Endothelial cell of umbilical vein (primary cell): ENCODE measurements at regions not wholly inside any gene's neighbourhood (a gene's known extent, or its start where the extent isn't known, plus 50 kb on each side); places are given as distances from the start of the nearest gene placed in this dataset.

ENCODE experiments used
- BruUV-seq: library from RNA; stranded (reverse); fragments of 400-500 nt; replicated peaks from 2 replicates; lab custom pipeline; 2021; lab: Mats Ljungman, UMichigan
- CTCF ChIA-PET: fragments of 300-600, 350-600 bp; sonication (Branson Sonifier 250); formaldehyde crosslinking; loops from one replicate; lab custom pipeline; 2021; ENCODE audit warnings: antibody characterized with exemption, inconsistent platforms; lab: Charles Lee
- POLR2A ChIA-PET: fragments of 300-600, 350-600 bp; sonication (Branson Sonifier 250); formaldehyde crosslinking; loops from one replicate; lab custom pipeline; 2021; ENCODE audit warnings: antibody characterized with exemption, inconsistent platforms; lab: Charles Lee
- DNase-seq: peaks from one replicate; pipeline ENCODE4 v3.0.0-alpha.2; 2011; ENCODE audit warnings: low read depth, low spot score
- FAIRE-seq: peaks from 2 replicates; lab custom pipeline; 2011; peaks lifted over from hg19 to GRCh38; lab: Jason Lieb, UNC
- H2AFZ ChIP-seq: 2 replicates; pipeline ENCODE4 v1.6.0; 2012; ENCODE audit warnings: low read depth, low read length, control low read depth, inconsistent platforms
- H3K27ac ChIP-seq: 2 replicates; pipeline ENCODE4 v1.5.1; 2011; ENCODE audit warnings: low read depth, mild to moderate bottlenecking, control low read depth, low read length, moderate library complexity; ENCODE audit not compliant: insufficient read depth
- H3K27me3 ChIP-seq, 2 experiments: 2 replicates each; pipeline versions ENCODE4 v1.6.0 to v1.6.1; 2011; ENCODE audit warnings: low read length in 2 of 2, mixed read lengths in 1 of 2; ENCODE audit not compliant: control insufficient read depth in 2 of 2, insufficient read depth in 2 of 2
- H3K36me3 ChIP-seq, 2 experiments: 2 replicates in 1 of 2; 3 replicates in 1 of 2; pipeline ENCODE4 v1.5.1; 2011; ENCODE audit warnings: low read length in 2 of 2, mild to moderate bottlenecking in 1 of 2, moderate library complexity in 1 of 2; ENCODE audit not compliant: control insufficient read depth in 2 of 2, insufficient read depth in 2 of 2; ENCODE audit errors: extremely low read depth in 1 of 2
- H3K4me1 ChIP-seq: 3 replicates; pipeline ENCODE4 v1.5.1; 2011; ENCODE audit warnings: mild to moderate bottlenecking, low read length; ENCODE audit not compliant: control insufficient read depth, insufficient read depth; ENCODE audit errors: extremely low read depth
- H3K4me2 ChIP-seq: 2 replicates; pipeline ENCODE4 v1.6.1; 2011; ENCODE audit warnings: low read length, control low read depth, mixed read lengths; ENCODE audit not compliant: insufficient read depth
- H3K4me3 ChIP-seq, 3 experiments: fragments of 200-600 bp in 1 of 3; sonication (generic), shearing (Covaris generic) in 1 of 3; replicated peaks in 1 of 3; 2 replicates each; pipeline ENCODE4 v1.5.1; 2011 to 2016; ENCODE audit warnings: control low read depth in 3 of 3, low read length in 3 of 3, mild to moderate bottlenecking in 2 of 3, inconsistent platforms in 1 of 3, low read depth in 1 of 3, moderate library complexity in 1 of 3; ENCODE audit not compliant: insufficient read depth in 1 of 3
- H3K79me2 ChIP-seq: 2 replicates; pipeline ENCODE4 v1.6.0; 2012; ENCODE audit warnings: low read length, inconsistent platforms; ENCODE audit not compliant: control insufficient read depth, insufficient read depth
- H3K9ac ChIP-seq: replicated peaks from 2 replicates; pipeline ENCODE3; 2011; ENCODE audit warnings: low read length, control low read depth; ENCODE audit not compliant: insufficient read depth; ENCODE audit errors: extremely low read depth
- H3K9me1 ChIP-seq: replicated peaks from 3 replicates; pipeline ENCODE4 v1.6.0; 2011; ENCODE audit warnings: mild to moderate bottlenecking, low read length; ENCODE audit not compliant: control insufficient read depth, insufficient read depth; ENCODE audit errors: extremely low read depth
- H3K9me3 ChIP-seq: replicated peaks from 2 replicates; pipeline ENCODE4 v1.5.1; 2012; ENCODE audit warnings: low read length, inconsistent platforms; ENCODE audit not compliant: control insufficient read depth, insufficient read depth
- H4K20me1 ChIP-seq: replicated peaks from 2 replicates; pipeline ENCODE3; 2011; ENCODE audit warnings: mild to moderate bottlenecking, low read length; ENCODE audit not compliant: control insufficient read depth, insufficient read depth; ENCODE audit errors: extremely low read depth
- CTCF ChIP-seq, 2 donors: IDR thresholded peaks; 1 replicate in 1 of 2; 2 replicates in 1 of 2; pipeline ENCODE4 v1.5.1; 2011; ENCODE audit warnings: low read length in 2 of 2, mild to moderate bottlenecking in 2 of 2, moderate library complexity in 2 of 2, control low read depth in 1 of 2, inconsistent platforms in 1 of 2, low read depth in 1 of 2; ENCODE audit not compliant: insufficient read depth in 1 of 2; ENCODE audit errors: extremely low read depth in 1 of 2
- EZH2 ChIP-seq: IDR thresholded peaks from 2 replicates; pipeline ENCODE4 v1.6.1; 2012; ENCODE audit warnings: borderline replicate concordance, low read depth, mild to moderate bottlenecking, moderate library complexity, low read length, inconsistent platforms; ENCODE audit not compliant: severe bottlenecking
- FOS ChIP-seq: IDR thresholded peaks from 2 replicates; pipeline ENCODE4 v1.6.1; 2011; ENCODE audit warnings: mild to moderate bottlenecking, low read length, moderate library complexity, borderline replicate concordance; ENCODE audit not compliant: insufficient read depth
- GATA2 ChIP-seq: IDR thresholded peaks from 2 replicates; pipeline ENCODE4 v1.7.0; 2011; ENCODE audit warnings: low read depth, mild to moderate bottlenecking, moderate library complexity, mixed read lengths, low read length; ENCODE audit not compliant: insufficient read length, insufficient read depth
- JUN ChIP-seq: IDR thresholded peaks from 2 replicates; pipeline ENCODE4 v1.6.1; 2011; ENCODE audit warnings: borderline replicate concordance, low read depth; ENCODE audit not compliant: insufficient read length, insufficient read depth
- MAX ChIP-seq: IDR thresholded peaks from 2 replicates; pipeline ENCODE4 v1.6.1; 2011; ENCODE audit not compliant: insufficient read depth, insufficient read length
- MYC ChIP-seq: IDR thresholded peaks from one replicate; pipeline ENCODE4 v1.6.1; 2011; ENCODE audit warnings: mild to moderate bottlenecking, low read depth, low read length
- POLR2A ChIP-seq: IDR thresholded peaks from 2 replicates; pipeline ENCODE4 v1.6.1; 2012; ENCODE audit warnings: low read depth, mild to moderate bottlenecking, control low read depth, low read length
- POLR2AphosphoS5 ChIP-seq: IDR thresholded peaks from 2 replicates; pipeline ENCODE4 v1.6.1; 2012; ENCODE audit warnings: low read depth, mild to moderate bottlenecking, control low read depth, low read length, moderate library complexity; ENCODE audit not compliant: insufficient read depth
- dilution Hi-C: fragments of 300-500 bp; cut with MboI; formaldehyde crosslinking; loops from one replicate; pipeline ENCODE4 v1.15.0; 2019; ENCODE audit warnings: low sequenced_read_pairs; ENCODE audit not compliant: extremely low pct_ligation_motif_present
- intact Hi-C: fragments of 100-400 bp; cut with micrococcal nuclease; formaldehyde crosslinking; loops from one replicate; pipeline ENCODE4 v1.10.0; 2022

- H3K27ac ChIP-seq = no peak overlapping the region
- DNase-seq (no peak), FAIRE-seq (no peak)
- H3K4me1 ChIP-seq = peaks cover 8% of the 10 kb centered on the region
- H3K9me3 ChIP-seq = no peaks in the 10 kb centered on the region
- H3K27me3 ChIP-seq = peaks cover 2 to 8% of the 10 kb centered on the region in 2 experiments
- H3K9ac ChIP-seq = no peak overlapping the region
- H3K4me3 ChIP-seq = no peak overlapping the region
- no peak overlapping the region for H3K4me2 ChIP-seq
- H4K20me1 ChIP-seq = no peaks in the 10 kb centered on the region
- intact Hi-C loops = no loop called here
- dilution Hi-C loops = no loop called here
- H2AFZ ChIP-seq = no peak overlapping the region
- ChIA-PET CTCF (interaction anchor here (1.4 kb wide), 1 partner anchor 22 kb away, joined by 4 read pairs; no protein-coding TSS in a partner anchor), POLR2A (no interaction called here)
- H3K9me1 ChIP-seq = no peaks in the 10 kb centered on the region
- no peaks in the 10 kb centered on the region for H3K79me2 ChIP-seq
- no peaks in the 10 kb centered on the region for H3K36me3 ChIP-seq
- no TSS peak for BruUV-seq
- TF ChIP-seq FOS (no peak), GATA2 (no peak), MYC (no peak), EZH2 (no peak), POLR2AphosphoS5 (no peak), JUN (no peak), MAX (no peak), POLR2A (no peak), CTCF (IDR thresholded peaks at IDR 0.05; ENCODE audit: extremely low read depth in 1 of 2, insufficient read depth in 1 of 2, low read depth in 1 of 2, low read length in 2 of 2) (no peak)
These were observed 154.8 kb upstream of the APCDD1 start for GRCh38 chr18:10299643-10300042.
